Liver (tissue), 3 donors: ENCODE measurements at regions not wholly inside any gene's neighbourhood (a gene's known extent, or its start where the extent isn't known, plus 50 kb on each side); places are given as distances from the start of the nearest gene placed in this dataset.

Source experiments
- ATF3 ChIP-seq: IDR thresholded peaks from 2 replicates; pipeline ENCODE4 v1.6.1; 2016; ENCODE audit warnings: antibody characterized with exemption
- CTCF ChIP-seq: fragments of 150-350 bp; IDR thresholded peaks from 2 replicates; pipeline ENCODE4 v1.5.1; 2017; ENCODE audit warnings: improper control_type of control experiment, low read depth, low read length; ENCODE audit not compliant: missing input control
- FOXA1 ChIP-seq: IDR thresholded peaks from 2 replicates; pipeline ENCODE4 v1.6.1; 2016; ENCODE audit warnings: antibody characterized with exemption
- JUND ChIP-seq, 2 donors: IDR thresholded peaks; 2 replicates each; pipeline ENCODE4 v1.6.1; 2016; ENCODE audit warnings: antibody characterized with exemption in 2 of 2
- MAX ChIP-seq: IDR thresholded peaks from 2 replicates; pipeline ENCODE4 v1.6.1; 2016; ENCODE audit warnings: antibody characterized with exemption
- NR2F2 ChIP-seq: IDR thresholded peaks from 2 replicates; pipeline ENCODE4 v1.6.1; 2016; ENCODE audit warnings: antibody characterized with exemption
- RAD21 ChIP-seq, 2 donors: IDR thresholded peaks; 2 replicates each; pipeline ENCODE4 v1.6.1; 2016; ENCODE audit warnings: antibody characterized with exemption in 2 of 2, mild to moderate bottlenecking in 2 of 2
- REST ChIP-seq: IDR thresholded peaks from 2 replicates; pipeline ENCODE4 v1.6.1; 2016; ENCODE audit warnings: antibody characterized with exemption, mild to moderate bottlenecking
- SP1 ChIP-seq: IDR thresholded peaks from 2 replicates; pipeline ENCODE4 v1.6.1; 2018; ENCODE audit warnings: antibody characterized with exemption, mild to moderate bottlenecking
- TAF1 ChIP-seq: conservative IDR thresholded peaks from 2 replicates; pipeline ENCODE4 v1.6.1; 2016; ENCODE audit warnings: antibody characterized with exemption, mild to moderate bottlenecking
- YY1 ChIP-seq: IDR thresholded peaks from 2 replicates; pipeline ENCODE4 v1.6.1; 2016; ENCODE audit warnings: antibody characterized with exemption, mild to moderate bottlenecking
- donor health status: healthy.
- donor health status: healthy.

- no peak for TF ChIP-seq REST
- TF ChIP-seq MAX: no peak
- no peak for TF ChIP-seq CTCF
- TF ChIP-seq RAD21 (IDR thresholded peaks at IDR 0.05): no peak
- no peak for TF ChIP-seq JUND (IDR thresholded peaks at IDR 0.05)
- TF ChIP-seq ATF3: no peak
- no peak for TF ChIP-seq SP1
- no peak for TF ChIP-seq YY1
- no peak for TF ChIP-seq FOXA1
- TF ChIP-seq TAF1: no peak
- no peak for TF ChIP-seq NR2F2
These were observed 230.2 kb downstream of the AHR start for GRCh38 chr7:17528636-17529035.
